GM12874 (cell line): ENCODE measurements at regions not wholly inside any gene's neighbourhood (a gene's known extent, or its start where the extent isn't known, plus 50 kb on each side); places are given as distances from the start of the nearest gene placed in this dataset.

Experiments
- CTCF ChIP-seq: IDR thresholded peaks from 2 replicates; pipeline ENCODE4 v1.5.1; 2011; ENCODE audit warnings: low read depth, mild to moderate bottlenecking, control low read depth, low read length, moderate library complexity; ENCODE audit not compliant: insufficient read depth

- TF ChIP-seq CTCF = no peak
Measured at GRCh38 chr3:66552846-66553245, 52.0 kb upstream of the LRIG1 start.

- TF ChIP-seq CTCF = no peak
Measured at GRCh38 chr3:66553441-66554113, 52.8 kb upstream of the LRIG1 start.

GRCh38 chr3:66554178-66554577, 53.4 kb upstream of the LRIG1 start:
- no peak for TF ChIP-seq CTCF

GRCh38 chr3:66555214-66555844, 54.5 kb upstream of the LRIG1 start:
- TF ChIP-seq CTCF = no peak

- no peak for TF ChIP-seq CTCF
Measured at GRCh38 chr3:66557170-66557569, 56.3 kb upstream of the LRIG1 start.

- no peak for TF ChIP-seq CTCF
Measured at GRCh38 chr3:66561367-66561766, 60.5 kb upstream of the LRIG1 start.

GRCh38 chr3:66565301-66565700, 64.5 kb upstream of the LRIG1 start:
- TF ChIP-seq CTCF = no peak
